CMK (cell line): ENCODE measurements at regions not wholly inside any gene's neighbourhood (a gene's known extent, or its start where the extent isn't known, plus 50 kb on each side); places are given as distances from the start of the nearest gene placed in this dataset.
A peak's percentile ranks its signal among the peaks of the same experiment; 100 is the strongest.
"Not testable (repeated sequence)": the region's sequence is repeated elsewhere in the genome, so short reads cannot be mapped to it uniquely, and the experiment has no call there.

Source experiments
- DNase-seq: peaks from one replicate; pipeline ENCODE4 v3.0.0-alpha.2; 2010; ENCODE audit warnings: low read depth

DNA sequence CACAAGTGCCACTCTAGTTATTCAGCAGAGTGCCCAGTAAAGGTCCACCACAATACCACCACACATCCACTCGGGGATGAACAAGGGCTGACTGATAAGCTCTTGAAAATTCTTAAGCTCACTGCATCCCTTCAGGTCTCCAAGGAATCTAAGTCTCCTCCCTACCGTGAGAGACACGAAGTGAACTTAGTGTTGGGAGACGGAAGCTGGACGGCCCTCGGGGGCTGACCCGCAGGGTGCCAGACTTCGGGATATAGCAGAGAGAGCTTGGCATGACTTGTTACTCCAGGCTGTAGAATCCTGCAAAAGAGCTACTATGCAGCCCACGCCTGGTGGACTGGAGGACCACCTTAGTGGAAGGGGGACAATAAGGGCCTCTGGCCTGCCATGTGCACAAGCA lies 75.1 kb downstream of the LYZL1 start:
- not testable (repeated sequence) for DNase-seq

DNA sequence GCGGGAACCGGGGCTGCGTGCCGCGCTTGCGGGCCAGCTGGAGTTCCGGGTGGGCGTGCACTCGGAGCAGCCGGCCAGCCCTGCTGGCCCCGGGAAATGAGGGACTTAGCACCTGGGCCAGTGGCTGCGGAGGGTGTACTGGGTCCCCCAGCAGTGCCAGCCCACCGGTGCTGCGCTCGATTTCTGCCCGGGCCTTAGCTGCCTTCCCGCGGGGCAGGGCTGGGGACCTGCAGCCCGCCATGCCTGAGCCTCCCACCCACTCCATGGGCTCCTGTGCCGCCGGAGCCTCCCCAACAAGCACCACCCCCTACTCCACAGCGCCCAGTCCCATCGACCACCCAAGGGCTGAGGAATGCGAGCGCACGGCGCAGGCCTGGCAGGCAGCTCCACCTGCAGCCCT lies 77.3 kb downstream of the LYZL1 start:
- DNase-seq: not testable (repeated sequence)

DNA sequence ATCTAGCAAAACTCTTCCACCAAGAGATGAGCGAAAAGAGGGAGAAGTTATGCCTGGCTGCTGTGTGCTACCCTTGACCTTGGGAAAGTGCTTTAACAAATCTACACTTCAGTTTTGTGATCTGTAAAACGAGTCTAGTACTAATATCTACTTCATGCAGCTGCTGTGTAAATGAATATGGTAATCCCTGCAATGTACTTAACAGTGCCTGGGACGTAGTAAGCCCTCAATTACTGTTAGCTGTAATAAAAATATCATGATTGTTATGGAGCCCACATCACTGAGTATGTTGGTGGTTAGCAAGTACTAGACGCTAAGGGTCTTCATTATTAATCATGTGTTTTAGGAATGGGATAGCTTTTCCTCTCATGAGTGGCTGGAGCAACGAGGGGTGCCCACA lies 80.5 kb downstream of the LYZL1 start:
- no peak for DNase-seq

DNA sequence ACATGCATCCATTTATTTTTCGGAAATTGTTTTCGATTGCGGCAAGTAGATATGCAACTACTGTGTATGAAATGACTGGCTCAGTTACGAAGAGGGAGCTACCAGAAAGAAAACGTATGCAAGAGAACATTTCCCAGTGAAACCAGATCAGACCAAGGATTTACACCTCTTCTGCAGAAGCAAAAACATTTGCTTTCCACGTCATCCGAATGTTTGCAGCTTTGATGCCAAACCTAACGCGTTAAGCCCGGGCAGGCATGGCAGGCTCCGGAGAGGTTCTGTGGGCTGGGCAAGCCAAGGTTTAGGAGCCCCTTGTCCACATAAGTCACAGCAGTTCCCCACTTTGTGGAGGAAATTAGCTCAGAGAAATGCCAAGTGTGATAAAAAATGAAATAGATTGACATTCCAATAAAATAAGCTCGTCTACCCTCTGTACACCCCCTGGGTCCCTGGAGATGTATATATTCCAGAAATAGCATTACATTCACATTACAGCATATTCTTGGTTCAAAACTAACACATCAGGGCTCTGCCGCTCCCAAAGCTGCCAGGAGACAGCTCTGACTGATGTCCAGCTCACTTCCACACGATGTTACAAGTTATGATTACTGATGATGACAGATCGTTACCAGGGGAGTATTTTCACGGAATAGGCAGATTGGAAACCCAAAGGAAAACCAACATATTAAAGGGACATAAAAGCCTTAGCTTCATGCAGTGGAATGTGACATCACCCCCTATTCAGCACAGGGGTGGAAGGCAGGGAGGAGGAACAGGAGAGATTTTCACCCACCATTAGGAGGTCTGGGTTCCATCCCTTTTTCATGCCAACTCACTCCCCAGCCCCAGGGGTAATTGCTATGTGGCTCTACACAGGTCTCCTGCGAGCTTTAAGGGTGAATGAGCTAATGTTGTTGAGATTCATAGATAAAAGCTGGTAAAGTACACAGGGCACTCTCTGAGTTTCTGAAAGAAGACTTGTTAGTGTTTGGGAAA lies 81.5 kb downstream of the LYZL1 start:
- DNase-seq: no peak

DNA sequence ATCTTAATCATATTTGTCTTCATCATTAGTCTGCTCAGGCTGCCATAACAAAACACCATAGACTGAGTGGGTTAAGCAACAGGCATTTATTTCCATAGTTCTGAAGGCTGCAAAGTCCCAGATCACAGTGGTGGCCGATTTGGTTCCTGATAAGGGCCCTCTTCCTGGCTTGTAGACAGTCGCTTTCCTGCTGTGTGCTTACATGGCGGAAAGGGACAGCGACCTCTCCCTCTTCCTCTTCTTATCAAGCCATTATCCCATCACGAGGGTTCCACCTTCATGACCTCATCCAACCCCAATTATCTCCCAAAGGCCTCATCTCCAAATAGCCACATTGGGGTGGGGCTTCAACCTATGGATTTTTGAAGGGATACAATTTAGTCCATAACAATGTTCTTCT lies 84.0 kb downstream of the LYZL1 start:
- DNase-seq: peak; percentile 7

DNA sequence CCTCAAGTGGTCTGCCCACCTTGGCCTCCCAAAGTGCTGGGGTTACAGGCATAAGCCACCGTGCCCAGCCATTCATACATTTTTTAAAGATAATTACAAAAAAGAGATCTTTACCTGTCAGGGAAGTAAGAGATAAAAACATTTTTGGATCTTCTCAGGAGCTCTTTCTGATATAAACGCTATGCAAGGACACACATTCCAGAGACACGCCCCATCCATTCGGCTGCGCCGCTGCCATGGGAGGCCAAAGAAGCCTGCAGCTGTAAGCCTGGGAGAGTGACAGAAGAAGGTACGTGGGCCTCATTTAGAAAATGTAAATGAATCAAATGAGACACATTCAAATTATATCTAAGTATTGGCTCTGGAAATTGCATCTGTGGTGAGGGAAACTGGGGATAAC lies 85.3 kb downstream of the LYZL1 start:
- DNase-seq: no peak

DNA sequence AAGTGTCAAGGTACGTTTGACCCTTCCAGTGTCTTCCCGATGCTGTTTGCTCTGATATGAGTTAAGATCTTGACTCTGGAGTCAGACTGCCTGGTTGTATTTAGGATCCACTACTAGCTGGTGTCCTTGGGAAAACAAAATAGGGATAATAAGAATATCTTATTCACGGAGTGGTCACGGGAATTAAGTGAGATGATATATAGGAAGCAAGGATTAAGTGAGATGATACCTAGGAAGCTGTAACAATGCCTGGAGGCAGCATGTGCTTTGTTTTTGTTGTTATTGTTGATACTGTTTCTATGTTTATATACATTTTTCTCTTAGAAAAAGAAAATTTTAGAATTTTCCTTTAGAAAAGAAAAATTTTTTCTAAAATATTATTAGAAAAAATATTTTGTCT lies 87.0 kb downstream of the LYZL1 start:
- DNase-seq: no peak

DNA sequence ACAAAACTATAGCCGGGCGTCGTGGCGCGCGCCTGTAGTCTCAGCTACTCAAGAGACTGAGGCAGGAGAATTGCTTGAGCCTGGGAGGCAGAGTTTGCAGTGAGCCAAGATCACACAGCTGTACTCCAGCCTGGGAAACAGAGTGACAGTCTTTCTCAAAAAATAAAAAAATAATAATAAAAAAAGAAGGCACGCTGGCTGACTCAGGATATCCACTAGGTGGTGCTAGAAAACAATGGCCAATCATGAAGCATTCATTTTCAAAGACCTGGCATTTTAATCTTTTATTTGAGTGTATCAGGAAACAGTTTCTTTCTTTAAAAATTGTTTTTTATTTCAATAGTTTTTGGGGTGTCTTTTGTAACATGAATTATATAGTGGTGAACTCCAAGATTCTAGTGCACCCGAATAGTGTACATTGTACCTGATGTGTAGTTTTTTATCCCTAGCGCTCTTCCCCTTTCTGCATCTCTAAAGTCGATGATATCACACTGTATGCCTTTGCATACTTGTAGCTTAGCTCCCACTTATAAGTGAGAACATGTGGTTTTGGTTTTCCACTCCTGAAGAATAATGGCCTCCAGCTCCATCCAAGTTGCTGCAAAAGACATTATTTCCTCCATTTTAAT lies 88.6 kb downstream of the LYZL1 start:
- DNase-seq: no peak

DNA sequence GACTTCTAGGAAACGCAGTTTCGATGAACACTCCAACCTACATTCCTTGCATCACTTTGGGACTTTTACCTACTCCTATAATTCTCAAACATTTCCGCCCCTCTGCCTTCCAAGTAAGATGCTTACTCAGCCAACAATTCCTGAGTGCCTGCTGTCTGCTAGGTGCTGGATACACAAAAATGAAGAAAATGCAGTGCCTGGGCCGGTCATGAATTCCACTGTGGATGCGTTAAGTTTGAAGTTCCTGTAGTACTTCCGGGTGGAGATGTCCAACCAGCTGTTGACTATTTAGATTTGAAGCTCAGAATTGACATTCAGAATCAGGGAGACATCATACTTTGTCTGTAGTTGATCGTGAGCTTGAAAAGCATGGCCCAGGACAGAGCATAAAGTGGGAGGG lies 89.2 kb downstream of the LYZL1 start:
- DNase-seq: no peak

DNA sequence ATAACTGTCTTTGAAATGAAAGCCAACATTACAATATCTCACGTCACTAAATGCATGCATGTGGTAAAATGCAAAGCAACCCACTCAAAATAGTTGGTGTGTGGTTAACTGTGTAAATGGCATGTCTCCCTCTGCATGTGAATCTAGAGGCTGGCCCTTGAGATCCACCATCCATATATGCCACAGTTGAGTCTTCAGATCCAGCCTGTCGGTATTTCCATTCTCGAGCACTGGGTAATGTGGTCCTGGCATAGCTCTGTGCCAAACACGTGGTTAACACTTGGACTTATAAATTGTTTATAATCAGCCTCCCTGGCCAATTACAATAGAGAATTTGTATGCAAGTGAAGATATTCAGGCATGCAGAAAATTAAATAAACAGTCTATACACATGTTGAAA lies 90.3 kb downstream of the LYZL1 start:
- DNase-seq: no peak

DNA sequence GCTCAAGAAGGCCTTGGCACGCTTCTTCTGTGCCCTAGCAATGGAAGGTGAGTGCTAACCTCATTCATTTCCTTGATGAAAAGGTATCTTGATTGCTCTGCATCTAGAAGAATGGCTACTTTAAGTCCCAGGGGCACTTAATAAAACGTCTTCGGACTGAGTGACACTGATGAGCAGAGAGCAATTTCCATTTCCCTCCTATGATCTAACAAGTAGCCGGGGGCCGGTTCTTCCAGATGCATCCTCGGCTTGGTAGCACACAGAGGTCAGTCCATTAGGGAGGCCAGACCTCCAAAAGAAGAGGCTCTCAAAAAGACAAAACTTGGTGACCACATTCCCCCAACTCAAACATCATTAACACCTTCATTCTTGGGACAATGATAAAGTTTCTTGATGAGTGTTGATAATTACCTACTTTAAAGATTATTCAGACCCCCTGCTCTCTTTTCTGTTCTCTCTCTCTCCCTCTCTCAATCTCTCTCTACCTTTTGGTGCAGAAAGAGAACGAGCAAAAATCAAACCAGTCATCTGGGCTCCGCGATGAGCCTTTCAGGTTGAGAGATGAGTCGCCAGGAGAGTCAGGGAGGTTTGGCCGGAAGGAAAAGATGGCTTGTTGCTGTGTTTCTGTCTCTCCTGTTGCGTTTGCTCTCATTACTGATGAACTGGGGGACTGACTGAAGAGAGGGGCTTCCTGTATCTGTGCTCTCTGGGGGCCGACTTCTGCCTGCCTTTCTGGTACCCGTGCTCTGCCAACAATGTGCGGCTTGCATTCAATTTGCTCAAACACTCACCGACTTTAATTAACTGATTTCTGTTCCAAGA lies 91.1 kb downstream of the LYZL1 start:
- not testable (repeated sequence) for DNase-seq

DNA sequence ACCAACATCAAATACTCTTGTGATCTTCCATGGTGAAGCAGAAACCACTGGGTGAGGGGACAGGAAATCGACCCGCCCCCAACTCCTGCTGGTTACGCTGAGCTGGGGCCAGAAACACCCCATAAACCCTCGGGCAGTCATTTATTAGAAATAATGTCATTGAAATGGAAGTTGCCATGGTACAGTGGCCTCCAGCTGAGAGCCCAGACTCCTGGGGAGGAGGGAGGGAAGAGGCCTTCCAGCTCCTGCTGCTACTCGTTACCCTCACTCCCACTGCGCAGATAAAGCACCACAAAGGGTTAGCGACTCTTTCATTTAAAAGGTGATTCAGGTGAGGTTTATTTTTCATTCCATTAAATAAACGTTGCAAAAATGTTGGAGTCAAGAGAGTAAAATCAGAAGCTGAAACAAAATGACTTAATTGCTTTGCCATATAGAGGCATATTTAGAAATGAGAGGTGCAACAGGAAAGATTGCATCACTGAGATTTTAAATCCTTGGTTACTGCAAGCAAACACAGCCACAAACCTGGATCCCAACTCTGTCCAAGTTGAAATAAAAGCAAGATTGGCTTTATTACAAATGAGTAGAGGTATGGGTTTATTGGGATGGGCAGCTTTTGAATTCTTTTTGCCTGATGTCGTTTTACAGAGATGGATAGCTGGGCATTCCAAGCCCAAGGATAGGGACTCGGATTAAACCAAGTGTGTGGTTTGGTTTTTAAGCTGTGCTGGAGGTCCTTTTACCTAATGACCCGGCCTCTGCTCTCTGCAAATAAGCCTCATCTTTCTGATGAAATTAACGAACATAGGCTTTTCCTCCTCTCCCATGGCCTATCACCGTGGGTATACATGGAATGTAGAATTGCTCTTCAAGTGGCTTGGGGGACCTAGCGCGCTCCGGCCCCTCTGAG lies 92.0 kb downstream of the LYZL1 start:
- DNase-seq: not testable (repeated sequence)

DNA sequence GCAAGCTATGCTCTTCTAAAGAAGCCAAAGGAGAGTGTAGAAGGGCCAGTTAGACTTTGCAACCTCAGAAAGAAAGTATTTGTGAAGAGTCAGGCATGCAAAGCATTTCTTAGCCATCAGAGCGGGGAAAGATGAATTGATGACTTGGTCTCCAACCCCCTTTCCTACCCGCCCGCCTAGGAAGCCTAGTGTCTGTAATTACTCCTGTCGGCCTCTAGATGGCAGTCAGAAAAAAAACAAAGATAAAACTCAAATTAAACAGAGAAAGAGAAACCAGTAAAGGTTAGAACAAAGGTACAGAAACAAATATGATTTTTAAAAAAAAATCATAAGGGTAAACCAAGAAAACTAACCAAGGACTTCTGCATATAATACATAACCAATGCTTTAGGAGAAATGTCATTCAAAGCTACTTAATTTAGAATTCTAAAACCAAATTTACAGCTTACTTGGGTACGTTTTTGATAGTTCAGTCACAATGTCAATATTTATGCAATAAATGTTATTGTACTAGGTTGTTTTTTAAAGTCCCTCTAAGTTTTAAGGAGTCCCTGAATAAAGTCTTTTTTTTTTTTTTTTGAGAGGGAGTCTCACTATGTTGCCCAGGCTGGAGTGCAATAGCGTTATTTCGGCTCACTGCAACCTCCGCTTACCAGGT lies 97.6 kb downstream of the LYZL1 start:
- DNase-seq: no peak

DNA sequence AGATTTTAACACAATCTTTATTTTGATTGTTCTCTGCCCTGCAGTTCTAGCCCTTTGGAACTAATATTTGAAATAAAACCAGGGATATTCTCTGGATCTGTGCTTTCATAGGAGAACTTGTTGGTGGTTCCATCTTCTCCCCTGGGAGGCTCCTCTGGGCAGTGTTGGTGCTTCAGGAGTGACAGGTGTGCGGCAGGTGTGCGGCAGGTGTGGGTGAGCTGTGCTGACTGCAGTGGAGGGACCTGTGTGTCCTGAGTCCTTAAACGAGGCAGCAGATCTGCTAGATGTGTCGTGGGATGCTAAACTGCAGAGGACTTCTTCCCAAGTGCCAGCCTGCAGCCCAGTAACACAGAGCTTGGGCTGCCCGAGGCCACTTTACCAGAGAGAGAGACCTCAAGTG lies 98.4 kb downstream of the LYZL1 start:
- no peak for DNase-seq

DNA sequence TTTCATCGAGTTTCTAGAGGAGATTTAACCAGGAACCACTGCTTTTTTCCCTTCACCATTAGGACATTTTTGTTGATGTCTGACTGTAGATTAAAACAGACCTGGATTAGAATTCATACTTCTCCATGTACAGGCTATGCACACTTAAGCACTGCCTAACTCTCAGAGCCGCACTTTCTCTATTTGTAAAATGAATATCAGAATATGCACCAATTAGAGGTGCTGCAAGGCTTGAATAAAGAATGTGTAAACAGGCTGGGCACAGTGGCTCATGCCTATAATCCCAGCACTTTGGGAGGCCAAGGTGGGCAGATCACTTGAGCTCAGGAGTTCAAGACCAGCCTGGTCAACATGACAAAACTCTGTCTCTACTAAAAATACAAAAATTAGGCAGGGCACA lies 99.2 kb downstream of the LYZL1 start:
- not testable (repeated sequence) for DNase-seq

DNA sequence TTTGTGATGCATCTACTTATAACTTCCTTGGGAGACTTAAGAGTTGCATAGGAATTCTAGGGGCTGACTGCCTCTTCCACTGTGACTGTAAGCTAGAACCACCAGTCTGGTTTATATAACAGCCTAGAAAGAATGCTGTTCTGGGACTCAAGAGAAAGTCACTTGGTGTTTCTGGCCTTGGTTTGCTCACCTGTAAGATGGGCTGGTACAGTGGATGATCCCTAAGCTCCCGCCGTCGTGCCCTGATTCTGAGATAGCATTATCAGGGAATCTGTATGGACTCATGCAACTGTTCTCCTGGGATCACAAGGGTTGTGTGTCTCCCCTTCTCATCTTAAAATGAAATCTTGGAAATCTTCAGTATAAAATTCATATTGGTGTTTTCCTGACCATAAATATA lies 100.6 kb downstream of the LYZL1 start:
- no peak for DNase-seq

DNA sequence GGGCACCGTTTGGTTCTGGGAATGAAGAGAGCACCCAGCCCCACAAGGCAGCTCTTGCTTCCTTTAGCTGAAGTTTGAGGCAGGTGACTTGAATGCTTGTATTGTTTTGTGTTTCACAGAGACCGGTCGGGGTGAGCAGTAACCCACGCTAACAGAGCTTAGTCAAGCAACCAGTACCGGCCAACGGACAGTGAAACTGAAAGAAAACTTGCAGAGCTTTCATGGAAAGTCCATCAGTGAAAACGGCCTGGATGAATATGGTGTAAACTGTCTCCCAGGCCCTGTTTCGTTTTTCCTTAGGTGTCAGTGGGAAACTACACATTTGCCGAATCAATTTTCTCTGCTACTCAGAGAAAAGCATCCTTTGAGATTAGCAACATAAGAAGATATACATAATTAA lies 101.1 kb downstream of the LYZL1 start:
- DNase-seq: no peak

DNA sequence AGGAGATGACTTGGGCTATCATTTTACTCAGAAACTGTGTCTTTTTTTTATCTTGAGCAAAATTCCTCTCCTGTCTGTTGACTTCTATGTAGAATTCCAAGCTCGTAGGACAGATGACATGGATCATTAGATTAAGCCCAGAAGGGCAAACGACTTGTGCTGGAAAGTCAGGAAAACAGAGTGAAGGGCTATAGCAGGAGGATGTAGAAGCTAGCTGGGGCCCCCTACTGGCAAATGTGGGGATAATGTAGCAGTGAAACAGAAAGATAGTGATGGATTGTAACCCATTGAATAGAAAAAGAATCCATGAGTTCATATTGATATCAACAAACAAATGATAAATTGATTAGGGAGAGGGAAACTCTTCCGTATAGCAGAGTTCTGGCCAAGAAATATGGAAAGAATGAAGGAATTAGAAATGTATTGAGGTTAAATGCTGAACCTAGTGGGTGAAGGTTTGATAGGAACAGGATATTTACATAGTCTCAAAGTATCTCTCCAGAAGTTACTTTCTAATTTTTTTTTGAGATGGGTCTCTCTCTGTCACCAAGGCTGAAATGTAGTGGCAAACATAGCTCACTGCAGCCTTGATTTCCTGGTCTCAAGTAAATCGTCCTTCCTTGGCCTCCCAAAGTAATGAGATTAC lies 103.6 kb downstream of the LYZL1 start:
- no peak for DNase-seq

DNA sequence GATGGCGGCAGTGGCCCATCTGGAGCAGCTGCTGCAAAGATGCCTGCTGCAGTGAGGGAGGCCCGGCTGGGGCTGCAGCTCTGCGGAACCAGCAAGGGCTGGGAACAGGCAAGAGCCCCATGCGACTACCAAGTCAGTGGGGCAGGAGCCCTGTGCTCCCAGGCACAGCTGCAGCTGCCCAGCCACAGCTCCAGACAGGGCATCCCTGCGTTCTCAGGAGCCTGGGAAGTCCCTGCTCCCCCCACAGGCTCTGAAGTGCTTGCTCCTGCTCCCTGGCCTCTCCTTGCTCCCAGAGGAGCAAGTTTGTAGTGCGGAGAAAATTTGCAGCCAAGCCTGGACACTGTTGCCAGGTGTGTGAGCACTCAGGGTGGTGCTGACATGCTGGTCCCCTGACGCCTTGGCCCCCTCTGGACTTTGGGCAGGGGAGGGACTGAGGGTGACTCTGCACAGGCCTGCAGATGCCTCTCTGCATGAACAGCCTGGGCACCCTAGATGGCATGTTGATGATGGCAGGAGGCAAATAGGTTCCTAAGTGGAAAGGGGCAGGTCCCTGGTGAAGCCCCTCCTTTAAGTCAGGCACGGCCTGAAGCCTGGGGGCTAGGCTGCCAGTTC lies 105.6 kb downstream of the LYZL1 start:
- DNase-seq: no peak

DNA sequence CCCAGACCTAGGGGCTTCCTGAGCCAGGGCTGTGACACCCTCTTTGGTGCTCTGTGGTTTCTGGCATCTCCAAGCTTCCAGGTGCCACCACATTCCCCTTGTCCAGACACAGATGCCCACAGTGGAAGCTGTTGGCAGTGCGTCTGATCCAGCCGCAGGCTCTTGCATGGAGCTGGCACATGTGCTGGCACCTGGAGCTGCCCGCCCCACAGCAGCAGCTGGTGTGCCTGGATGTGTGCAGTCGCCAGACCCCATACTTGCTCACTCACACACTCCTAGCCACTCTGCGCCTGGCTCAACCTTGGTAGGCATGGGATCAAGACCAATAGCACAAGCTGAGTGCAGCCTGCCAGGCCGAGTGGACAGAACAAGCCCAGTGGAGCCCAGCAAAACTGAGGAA lies 106.5 kb downstream of the LYZL1 start:
- DNase-seq: no peak
